Naive thymus-derived CD4-positive, alpha-beta T cell (primary cell): ENCODE measurements at regions not wholly inside any gene's neighbourhood (a gene's known extent, or its start where the extent isn't known, plus 50 kb on each side); places are given as distances from the start of the nearest gene placed in this dataset.

Source experiments
- ATAC-seq: fragments of 150-1000 bp; cut with Tn5 transposase; 2 replicates; pipeline ENCODE4 v1.10.0; 2021; ENCODE audit warnings: mild to moderate bottlenecking, moderate library complexity
- CTCF ChIA-PET: fragments of 350-600 bp; sonication (Branson Sonifier 250); formaldehyde crosslinking; loops from one replicate; lab custom pipeline; 2021; ENCODE audit warnings: antibody characterized with exemption; lab: Charles Lee
- POLR2A ChIA-PET: fragments of 350-600 bp; sonication (Branson Sonifier 250); formaldehyde crosslinking; loops from one replicate; lab custom pipeline; 2021; ENCODE audit warnings: antibody characterized with exemption, inconsistent platforms; lab: Charles Lee
- DNase-seq, 9 donors: peaks; one replicate each; pipeline versions ENCODE4 v3.0.0 to v3.0.0-alpha.2; 2020 to 2022; ENCODE audit warnings: mixed read lengths in 1 of 9
- H3K27ac ChIP-seq: one replicate; pipeline ENCODE4 v1.7.0; 2013; ENCODE audit warnings: mild to moderate bottlenecking, low read depth, low read length, moderate library complexity
- H3K27me3 ChIP-seq, 2 donors: one replicate each; pipeline ENCODE4 v1.7.0; 2013; ENCODE audit warnings: low read length in 2 of 2, mild to moderate bottlenecking in 2 of 2, moderate library complexity in 2 of 2; ENCODE audit not compliant: control insufficient read depth in 2 of 2, insufficient read depth in 2 of 2
- H3K36me3 ChIP-seq, 3 experiments: 1 replicate in 2 of 3; 2 replicates in 1 of 3; pipeline ENCODE4 v1.7.0; 2013; ENCODE audit warnings: low read length in 3 of 3, mild to moderate bottlenecking in 3 of 3, moderate library complexity in 1 of 3; ENCODE audit not compliant: insufficient read depth in 3 of 3, control insufficient read depth in 2 of 3
- H3K4me1 ChIP-seq, 2 donors: one replicate each; pipeline ENCODE4 v1.7.0; 2013; ENCODE audit warnings: low read length in 2 of 2, mild to moderate bottlenecking in 2 of 2, moderate library complexity in 1 of 2; ENCODE audit not compliant: control insufficient read depth in 2 of 2, insufficient read depth in 2 of 2
- H3K4me3 ChIP-seq: 2 replicates; pipeline ENCODE4 v1.7.0; 2013; ENCODE audit warnings: mild to moderate bottlenecking, low read length
- H3K9me3 ChIP-seq, 3 experiments: 1 replicate in 2 of 3; 2 replicates in 1 of 3; pipeline ENCODE4 v1.7.0; 2013; ENCODE audit warnings: low read length in 3 of 3; ENCODE audit not compliant: control insufficient read depth in 2 of 3
- H3K27ac Mint-ChIP-seq, 9 donors: one replicate each; pipeline ENCODE4 v1.8.0; 2020 to 2022; ENCODE audit warnings: mixed read lengths in 9 of 9, mild to moderate bottlenecking in 8 of 9, moderate library complexity in 5 of 9, inconsistent platforms in 2 of 9
- H3K27me3 Mint-ChIP-seq, 5 donors: one replicate each; pipeline ENCODE4 v1.8.0; 2021 to 2022; ENCODE audit warnings: mixed read lengths in 5 of 5, mild to moderate bottlenecking in 1 of 5
- H3K36me3 Mint-ChIP-seq, 5 donors: one replicate each; pipeline ENCODE4 v1.8.0; 2020 to 2022; ENCODE audit warnings: mixed read lengths in 5 of 5, mild to moderate bottlenecking in 3 of 5, inconsistent platforms in 1 of 5
- H3K4me1 Mint-ChIP-seq, 7 donors: one replicate each; pipeline ENCODE4 v1.8.0; 2020 to 2022; ENCODE audit warnings: mixed read lengths in 7 of 7, mild to moderate bottlenecking in 3 of 7, inconsistent platforms in 1 of 7
- H3K4me3 Mint-ChIP-seq, 10 donors: one replicate each; pipeline ENCODE4 v1.8.0; 2020 to 2022; ENCODE audit warnings: mild to moderate bottlenecking in 10 of 10, mixed read lengths in 10 of 10, moderate library complexity in 6 of 10, inconsistent platforms in 2 of 10
- H3K9me3 Mint-ChIP-seq, 11 donors: one replicate each; pipeline ENCODE4 v1.8.0; 2020 to 2022; ENCODE audit warnings: mixed read lengths in 11 of 11, mild to moderate bottlenecking in 4 of 11, inconsistent platforms in 1 of 11, moderate library complexity in 1 of 11
- intact Hi-C, 2 donors: fragments of 100-400 bp; cut with micrococcal nuclease; formaldehyde crosslinking; loops; one replicate each; pipeline ENCODE4 v1.15.1; 2023

DNA sequence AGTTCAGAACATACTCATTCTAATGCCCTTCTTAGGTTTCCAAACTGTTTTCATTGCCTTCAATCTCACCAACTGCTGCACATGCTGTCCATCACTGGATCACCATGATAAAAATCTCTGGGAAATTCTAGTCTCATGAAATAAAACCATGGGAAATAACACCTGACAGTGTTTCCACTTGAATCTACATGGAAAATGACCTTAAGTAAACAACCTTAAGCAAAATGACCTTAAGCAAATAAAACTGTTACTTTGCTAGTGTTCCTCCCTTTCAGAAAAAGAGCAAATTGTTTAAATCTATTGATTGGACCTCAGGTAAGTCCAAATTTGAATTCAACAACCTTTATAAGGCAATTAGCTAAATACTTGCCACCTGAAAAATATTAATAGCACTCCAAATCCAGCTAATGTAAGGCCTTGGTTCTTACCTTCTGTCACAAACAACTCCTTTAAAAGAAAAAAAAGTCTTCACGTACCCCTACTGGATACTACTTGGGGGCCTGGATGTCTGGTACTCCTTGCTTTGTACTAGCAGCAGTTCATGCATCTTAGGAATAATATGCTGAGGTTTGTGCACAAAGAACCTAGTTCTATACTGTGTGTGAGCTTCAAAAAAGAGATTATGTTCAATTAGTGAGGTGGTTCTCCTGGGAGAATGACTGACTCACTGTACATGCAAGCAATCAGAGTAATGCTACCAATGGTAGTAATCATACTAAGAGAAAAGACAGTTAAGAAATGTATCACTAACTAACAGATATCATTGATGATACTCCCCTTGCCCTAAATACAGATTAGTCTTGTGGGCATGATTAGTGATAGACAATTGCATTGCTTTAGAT lies 630.4 kb downstream of the PSAT1 start:
- no peaks in the 10 kb centered on the region for H3K4me1 Mint-ChIP-seq
- POLR2A ChIA-PET: no interaction called here
- H3K9me3 ChIP-seq: no peaks in the 10 kb centered on the region
- H3K9me3 Mint-ChIP-seq: peaks cover 0 to 6% (median 0%) of the 10 kb centered on the region in 11 donors
- H3K27me3 ChIP-seq: no peaks in the 10 kb centered on the region
- ATAC-seq (no peak), DNase-seq (no peak)
- H3K4me3 Mint-ChIP-seq: no peak overlapping the region
- intact Hi-C loops: no loop called here
- no peak overlapping the region for H3K27ac Mint-ChIP-seq
- no peaks in the 10 kb centered on the region for H3K27me3 Mint-ChIP-seq
- H3K36me3 Mint-ChIP-seq: no peaks in the 10 kb centered on the region
- H3K36me3 ChIP-seq: no peaks in the 10 kb centered on the region
- no peaks in the 10 kb centered on the region for H3K4me1 ChIP-seq
- no peak overlapping the region for H3K27ac ChIP-seq
- no peak overlapping the region for H3K4me3 ChIP-seq
- CTCF ChIA-PET: no interaction called here

DNA sequence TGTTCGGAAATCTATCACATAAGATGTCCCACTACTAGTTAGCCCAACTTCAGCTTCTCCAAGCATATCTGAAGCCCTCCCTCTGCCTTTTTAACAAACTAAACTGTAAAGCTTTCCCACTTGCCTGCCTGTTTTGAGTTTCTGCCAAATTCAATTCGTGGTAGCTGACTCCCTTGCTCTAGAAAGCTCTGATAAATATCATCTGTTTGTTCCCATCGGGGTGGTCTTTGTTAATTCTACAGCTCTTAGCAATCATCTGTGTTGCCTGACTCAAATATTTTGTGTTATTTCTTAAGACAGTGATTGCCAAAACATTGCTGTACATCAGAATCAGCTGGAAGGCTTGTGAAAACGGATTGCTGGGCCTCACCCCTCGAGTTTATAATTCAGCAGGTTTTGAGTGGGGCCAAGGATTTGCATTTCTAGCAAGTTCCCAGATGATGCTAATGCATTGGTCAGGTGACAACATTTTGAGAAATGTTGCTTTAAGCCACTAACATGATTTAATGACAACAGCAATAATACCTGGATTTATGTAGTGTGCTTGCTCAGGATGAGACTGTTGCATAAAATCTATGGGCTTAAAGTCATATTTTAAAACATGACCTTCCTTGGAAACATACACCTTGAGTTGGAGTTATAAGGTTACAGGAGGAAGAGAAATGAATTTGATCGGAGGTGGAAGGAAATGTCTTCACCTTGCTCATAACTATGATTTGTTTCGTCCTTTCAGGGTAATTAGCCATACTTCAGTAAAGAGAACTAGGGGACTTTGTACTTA lies 631.9 kb downstream of the PSAT1 start:
- H3K27me3 ChIP-seq: no peaks in the 10 kb centered on the region
- Mint-ChIP-seq H3K36me3 (no peaks in the 10 kb centered on the region), H3K27me3 (no peaks in the 10 kb centered on the region), H3K9me3 (peaks cover 0 to 6% (median 2%) of the 10 kb centered on the region in 11 donors), H3K27ac (no peak overlapping the region), H3K4me1 (no peaks in the 10 kb centered on the region), H3K4me3 (no peak overlapping the region)
- H3K27ac ChIP-seq: no peak overlapping the region
- no peak for DNase-seq
- H3K36me3 ChIP-seq: no peaks in the 10 kb centered on the region
- no peak overlapping the region for H3K4me3 ChIP-seq
- no peak for ATAC-seq
- CTCF ChIA-PET: no interaction called here
- no peaks in the 10 kb centered on the region for H3K4me1 ChIP-seq
- no peaks in the 10 kb centered on the region for H3K9me3 ChIP-seq
- POLR2A ChIA-PET: no interaction called here
- intact Hi-C loops: no loop called here

DNA sequence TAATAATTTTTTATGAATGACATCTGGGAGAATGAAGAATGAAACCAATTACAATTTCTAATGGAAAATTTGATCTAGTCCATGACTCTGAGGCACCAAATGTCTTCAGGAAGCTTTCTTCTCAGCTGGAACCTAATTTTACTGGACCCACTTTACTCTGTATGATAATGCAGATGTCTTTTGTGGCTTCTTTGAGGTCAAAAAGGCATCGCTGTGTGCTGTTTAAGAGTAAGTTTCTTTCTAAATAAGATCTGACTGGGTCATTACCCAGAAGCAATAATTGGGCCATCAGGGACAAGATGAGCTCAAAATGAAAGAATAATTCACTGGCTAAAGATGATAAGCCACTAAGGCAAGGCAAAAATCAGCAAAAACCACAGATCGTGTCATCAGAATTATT lies 633.4 kb downstream of the PSAT1 start:
- no peak for DNase-seq
- Histone ChIP-seq H3K4me1 (no peaks in the 10 kb centered on the region), H3K27ac (no peak overlapping the region), H3K4me3 (no peak overlapping the region), H3K9me3 (no peaks in the 10 kb centered on the region), H3K36me3 (no peaks in the 10 kb centered on the region), H3K27me3 (no peaks in the 10 kb centered on the region)
- H3K27ac Mint-ChIP-seq: no peak overlapping the region
- POLR2A ChIA-PET: no interaction called here
- H3K27me3 Mint-ChIP-seq: no peaks in the 10 kb centered on the region
- intact Hi-C loops: no loop called here
- CTCF ChIA-PET: no interaction called here
- ATAC-seq: no peak
- H3K4me1 Mint-ChIP-seq: no peaks in the 10 kb centered on the region
- H3K4me3 Mint-ChIP-seq: no peak overlapping the region
- no peaks in the 10 kb centered on the region for H3K36me3 Mint-ChIP-seq
- peaks cover 0 to 8% (median 2%) of the 10 kb centered on the region in 11 donors for H3K9me3 Mint-ChIP-seq

DNA sequence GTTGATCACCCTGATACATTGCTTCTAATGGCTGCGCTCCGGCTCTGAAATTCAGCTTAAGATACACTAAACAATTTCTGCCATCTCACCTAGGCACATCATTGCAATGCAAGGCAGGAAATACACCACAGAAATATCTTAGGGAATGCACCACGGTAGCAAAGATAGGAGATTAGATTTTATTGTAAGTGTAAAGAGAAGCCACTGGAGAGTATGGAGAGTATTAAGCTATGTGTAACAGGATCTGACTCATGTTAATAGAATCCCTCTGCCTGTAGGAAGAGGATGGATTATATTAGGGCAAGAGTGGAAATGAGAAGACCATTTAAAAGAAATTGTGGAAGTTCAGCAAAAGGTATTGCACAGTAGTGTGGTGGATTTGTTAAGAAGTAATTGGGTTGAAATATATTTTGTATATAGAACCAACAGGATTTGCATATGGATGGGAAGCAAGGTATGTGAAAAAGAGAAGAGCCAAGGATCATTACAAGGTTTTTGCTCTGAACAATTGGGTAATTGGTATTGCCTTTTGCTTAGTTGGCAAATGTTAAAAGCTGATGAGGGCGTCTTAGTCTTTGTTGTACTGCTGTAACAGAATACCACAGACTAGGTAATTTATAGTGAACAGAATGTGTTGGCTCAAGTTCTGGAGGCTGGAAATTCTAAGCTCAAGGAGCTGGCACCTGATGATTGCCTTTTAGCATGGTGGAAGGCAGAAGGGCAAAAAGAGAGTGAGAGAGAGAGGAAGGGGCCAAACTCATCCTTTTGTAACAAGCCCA lies 636.1 kb downstream of the PSAT1 start:
- no peak for DNase-seq
- Mint-ChIP-seq H3K9me3 (peaks cover 0 to 19% (median 3%) of the 10 kb centered on the region in 11 donors), H3K4me1 (no peaks in the 10 kb centered on the region), H3K36me3 (no peaks in the 10 kb centered on the region), H3K27me3 (no peaks in the 10 kb centered on the region), H3K4me3 (no peak overlapping the region), H3K27ac (no peak overlapping the region)
- no peak overlapping the region for H3K27ac ChIP-seq
- no peaks in the 10 kb centered on the region for H3K4me1 ChIP-seq
- ChIA-PET CTCF (no interaction called here), POLR2A (no interaction called here)
- H3K36me3 ChIP-seq: no peaks in the 10 kb centered on the region
- H3K4me3 ChIP-seq: no peak overlapping the region
- no peaks in the 10 kb centered on the region for H3K27me3 ChIP-seq
- intact Hi-C loops: no loop called here
- H3K9me3 ChIP-seq: no peaks in the 10 kb centered on the region
- ATAC-seq: no peak

DNA sequence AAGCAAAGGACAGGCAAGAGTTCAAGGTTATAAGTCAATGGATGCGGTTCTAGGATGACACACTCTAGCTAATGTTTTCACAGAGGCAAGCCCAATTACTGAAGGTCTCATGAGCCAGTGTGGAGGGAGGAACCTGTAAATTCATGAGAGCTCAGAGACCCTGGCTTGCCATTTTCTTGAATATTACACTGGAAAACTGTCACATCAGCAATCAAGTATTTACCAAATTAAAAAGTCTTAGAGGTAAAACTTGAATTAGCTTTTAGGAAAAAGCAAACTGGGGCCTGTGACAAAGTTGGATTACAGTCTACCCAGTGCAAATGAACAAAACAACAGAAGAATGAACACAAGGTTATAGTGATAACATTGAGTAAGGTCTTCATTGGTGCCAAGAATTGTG lies 636.9 kb upstream of the TLE4 start:
- POLR2A ChIA-PET: no interaction called here
- Histone ChIP-seq H3K36me3 (no peaks in the 10 kb centered on the region), H3K27me3 (no peaks in the 10 kb centered on the region), H3K9me3 (no peaks in the 10 kb centered on the region), H3K27ac (no peak overlapping the region), H3K4me3 (no peak overlapping the region), H3K4me1 (no peaks in the 10 kb centered on the region)
- no peaks in the 10 kb centered on the region for H3K36me3 Mint-ChIP-seq
- H3K27me3 Mint-ChIP-seq: no peaks in the 10 kb centered on the region
- no peak overlapping the region for H3K4me3 Mint-ChIP-seq
- intact Hi-C loops: no loop called here
- CTCF ChIA-PET: no interaction called here
- H3K4me1 Mint-ChIP-seq: no peaks in the 10 kb centered on the region
- DNase-seq (no peak), ATAC-seq (no peak)
- peaks cover 0 to 19% (median 3%) of the 10 kb centered on the region in 11 donors for H3K9me3 Mint-ChIP-seq
- H3K27ac Mint-ChIP-seq: no peak overlapping the region

DNA sequence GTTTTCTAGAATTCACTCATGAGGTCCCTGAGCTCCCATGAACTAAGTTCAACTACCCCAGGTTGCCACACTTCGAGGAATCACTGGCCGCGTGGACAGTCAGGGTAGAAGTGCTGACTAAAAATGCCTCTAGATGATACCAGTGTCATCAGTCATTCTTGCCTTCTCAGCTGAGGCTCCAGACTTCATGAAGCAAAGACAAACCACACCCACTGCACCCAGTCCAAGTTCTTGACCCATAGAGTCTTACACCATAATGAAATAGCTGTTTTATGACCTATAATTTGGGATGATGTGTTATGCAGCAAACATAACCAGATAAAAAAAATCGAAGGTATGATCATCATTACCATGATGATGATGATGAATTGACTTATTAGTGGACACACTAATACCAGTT lies 632.9 kb upstream of the TLE4 start:
- Histone ChIP-seq H3K27ac (no peak overlapping the region), H3K4me3 (no peak overlapping the region), H3K27me3 (no peaks in the 10 kb centered on the region), H3K36me3 (no peaks in the 10 kb centered on the region), H3K9me3 (no peaks in the 10 kb centered on the region), H3K4me1 (no peaks in the 10 kb centered on the region)
- DNase-seq (no peak), ATAC-seq (no peak)
- intact Hi-C loops: no loop called here
- Mint-ChIP-seq H3K4me1 (no peaks in the 10 kb centered on the region), H3K27me3 (no peaks in the 10 kb centered on the region), H3K9me3 (peaks cover 0 to 15% (median under 1%) of the 10 kb centered on the region in 11 donors), H3K4me3 (no peak overlapping the region), H3K27ac (no peak overlapping the region), H3K36me3 (no peaks in the 10 kb centered on the region)
- ChIA-PET CTCF (no interaction called here), POLR2A (no interaction called here)
